Transverse colon (tissue), 4 donors: ENCODE measurements at regions not wholly inside any gene's neighbourhood (a gene's known extent, or its start where the extent isn't known, plus 50 kb on each side); places are given as distances from the start of the nearest gene placed in this dataset.

Experiments
- DNase-seq: peaks from one replicate; pipeline ENCODE4 v3.0.0-alpha.2; 2019
- H3K27ac ChIP-seq, 4 donors: fragments of 200-600 bp; sonication (generic); 2 replicates each; pipeline ENCODE4 v1.5.1; 2016 to 2018; ENCODE audit warnings: inconsistent platforms in 4 of 4
- H3K27me3 ChIP-seq: fragments of 200-600 bp; sonication (generic); 2 replicates; pipeline ENCODE4 v1.5.1; 2017; ENCODE audit warnings: inconsistent platforms
- H3K36me3 ChIP-seq, 4 donors: fragments of 200-600 bp; sonication (generic); 2 replicates each; pipeline ENCODE4 v1.5.1; 2017 to 2019; ENCODE audit warnings: inconsistent platforms in 4 of 4
- H3K4me1 ChIP-seq, 4 donors: fragments of 200-600 bp; sonication (generic); 2 replicates each; pipeline ENCODE4 v1.5.1; 2017 to 2020; ENCODE audit warnings: inconsistent platforms in 4 of 4
- H3K4me3 ChIP-seq, 4 donors: fragments of 200-600 bp; sonication (generic); 1 replicate in 1 of 4; 2 replicates in 3 of 4; pipeline versions ENCODE4 v1.5.1 to v1.6.1; 2017 to 2019; ENCODE audit warnings: inconsistent platforms in 4 of 4
- H3K9me3 ChIP-seq, 2 donors: fragments of 200-600 bp; sonication (generic); 2 replicates each; pipeline ENCODE4 v1.5.1; 2017 to 2019; ENCODE audit warnings: inconsistent platforms in 2 of 2
- EP300 ChIP-seq: sonication (generic); formaldehyde crosslinking; IDR thresholded peaks from one replicate; pipeline ENCODE4 v1.6.1; 2017; ENCODE audit warnings: antibody characterized with exemption, low read depth
- POLR2A ChIP-seq: fragments of 450-650 bp; IDR thresholded peaks from one replicate; pipeline ENCODE4 v1.6.1; 2016; ENCODE audit warnings: antibody characterized with exemption, mild to moderate bottlenecking, moderate library complexity
- POLR2AphosphoS5 ChIP-seq, 3 donors: sonication (generic); formaldehyde crosslinking; IDR thresholded peaks; one replicate each; pipeline ENCODE4 v1.6.1; 2016; ENCODE audit warnings: antibody characterized with exemption in 3 of 3
- WGBS, 2 donors: methylation state at CpG; one replicate each; pipeline ENCODE4 v1.1.5; 2018; ENCODE audit warnings: low coverage in 1 of 2; 5-methylcytosine and 5-hydroxymethylcytosine counted together
- in situ Hi-C, 4 donors: fragments of 200-750 bp; cut with MboI; loops; one replicate each; pipeline versions ENCODE4 v1.15.0 to v1.15.1; 2017; ENCODE audit warnings: low sequenced_read_pairs in 3 of 4, low pct_ligation_motif_present in 1 of 4, low pct_unique_long_range_greater_than_20kb in 1 of 4
- intact Hi-C: fragments of 100-400 bp; cut with DNase I; formaldehyde crosslinking; loops from one replicate; pipeline ENCODE4 v1.15.1; 2023; ENCODE audit warnings: low total_unique reads
- TF ChIP-seq, protein P1 (sequence below), 5 experiments: fragments of 200-600 bp in 3 of 5; fragments of 450-650 bp in 2 of 5; sonication (generic) in 3 of 5; IDR thresholded peaks; 1 replicate in 2 of 5; 2 replicates in 3 of 5; pipeline ENCODE4 v1.5.1; 2016 to 2017; ENCODE audit warnings: antibody characterized with exemption in 5 of 5, inconsistent platforms in 3 of 5, mild to moderate bottlenecking in 2 of 5, moderate library complexity in 1 of 5

DNA sequence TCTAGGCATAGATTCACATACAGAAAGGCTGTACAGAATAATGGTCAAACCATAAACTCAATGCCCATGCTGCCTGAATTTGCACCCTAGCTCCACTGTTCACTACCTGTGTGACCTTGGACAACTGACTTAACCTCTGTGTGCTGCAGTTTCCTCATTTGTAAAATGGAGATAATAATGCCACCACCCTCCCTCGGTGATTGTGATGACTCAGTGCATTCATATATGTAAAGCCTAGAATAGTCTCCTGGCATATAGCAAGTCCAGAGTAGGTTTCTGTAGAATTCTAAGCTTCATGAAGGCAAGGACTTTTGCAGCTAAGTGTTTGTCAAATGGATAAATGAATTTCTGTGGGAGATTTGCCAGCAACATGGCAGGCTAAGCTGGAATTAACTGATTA is 297.8 kb upstream of the NR4A3 start:
- H3K4me3 ChIP-seq, result no peak overlapping the region
- intact Hi-C loops (no loop called here), in situ Hi-C loops (loop anchor here in 1 of 4 donors (25.0 kb wide), 1 partner anchor 112 kb away; no protein-coding TSS in a partner anchor)
- TF ChIP-seq, protein P1, sequence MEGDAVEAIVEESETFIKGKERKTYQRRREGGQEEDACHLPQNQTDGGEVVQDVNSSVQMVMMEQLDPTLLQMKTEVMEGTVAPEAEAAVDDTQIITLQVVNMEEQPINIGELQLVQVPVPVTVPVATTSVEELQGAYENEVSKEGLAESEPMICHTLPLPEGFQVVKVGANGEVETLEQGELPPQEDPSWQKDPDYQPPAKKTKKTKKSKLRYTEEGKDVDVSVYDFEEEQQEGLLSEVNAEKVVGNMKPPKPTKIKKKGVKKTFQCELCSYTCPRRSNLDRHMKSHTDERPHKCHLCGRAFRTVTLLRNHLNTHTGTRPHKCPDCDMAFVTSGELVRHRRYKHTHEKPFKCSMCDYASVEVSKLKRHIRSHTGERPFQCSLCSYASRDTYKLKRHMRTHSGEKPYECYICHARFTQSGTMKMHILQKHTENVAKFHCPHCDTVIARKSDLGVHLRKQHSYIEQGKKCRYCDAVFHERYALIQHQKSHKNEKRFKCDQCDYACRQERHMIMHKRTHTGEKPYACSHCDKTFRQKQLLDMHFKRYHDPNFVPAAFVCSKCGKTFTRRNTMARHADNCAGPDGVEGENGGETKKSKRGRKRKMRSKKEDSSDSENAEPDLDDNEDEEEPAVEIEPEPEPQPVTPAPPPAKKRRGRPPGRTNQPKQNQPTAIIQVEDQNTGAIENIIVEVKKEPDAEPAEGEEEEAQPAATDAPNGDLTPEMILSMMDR (IDR thresholded peaks at IDR 0.05), result no peak
- TF ChIP-seq POLR2AphosphoS5 (IDR thresholded peaks at IDR 0.05), result no peak
- TF ChIP-seq EP300, result no peak
- TF ChIP-seq POLR2A, result no peak
- WGBS, 2 donors, result 79% methylated on average over 1 of the region's 1 CpG; no CpG with 5 or more reads in 1 of the 2 donors
- no peak overlapping the region for H3K27ac ChIP-seq
- no peaks in the 10 kb centered on the region for H3K36me3 ChIP-seq
- H3K27me3 ChIP-seq, result no peaks in the 10 kb centered on the region
- DNase-seq, result no peak
- H3K9me3 ChIP-seq, result no peaks in the 10 kb centered on the region
- H3K4me1 ChIP-seq, result no peaks in the 10 kb centered on the region

DNA sequence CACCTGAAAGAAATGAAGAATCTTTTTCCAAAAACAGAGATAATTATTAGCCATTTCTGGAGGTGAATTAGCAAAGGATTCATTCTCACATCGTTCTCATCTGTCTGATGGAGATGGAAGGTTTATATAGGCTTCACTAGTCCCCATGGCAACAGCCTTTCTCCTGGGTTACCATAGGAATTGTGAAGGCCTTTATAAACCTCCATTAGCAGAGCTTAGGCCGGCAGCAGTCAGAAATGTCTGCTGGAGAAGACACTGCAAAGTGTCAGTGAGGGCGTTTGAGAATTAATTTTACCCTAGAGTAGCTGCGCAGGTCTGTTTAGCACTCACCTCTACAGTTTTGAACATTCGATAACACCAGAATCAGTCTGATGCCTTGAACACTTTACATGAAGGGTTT is 290.4 kb upstream of the NR4A3 start:
- intact Hi-C loops, result no loop called here

DNA sequence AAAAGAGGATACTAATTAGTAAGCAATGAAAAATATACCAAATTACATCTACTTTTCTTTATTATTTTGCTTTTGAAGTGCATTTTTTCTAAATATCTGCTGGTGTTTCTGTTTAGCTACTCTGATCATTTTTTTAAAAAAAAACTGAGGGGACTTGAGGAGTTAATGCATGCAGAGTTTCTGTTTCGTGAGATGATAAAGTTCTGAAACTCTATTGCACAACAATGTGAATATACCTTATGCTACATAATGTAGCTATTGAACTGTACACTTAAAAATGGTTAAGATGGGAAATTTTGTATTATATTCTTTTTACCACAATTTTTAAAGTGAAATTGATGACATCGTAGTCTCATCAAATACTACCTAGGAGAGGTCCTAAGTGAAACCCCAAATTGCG is 288.3 kb upstream of the NR4A3 start:
- 74 to 86% methylated on average over 3 of the region's 3 CpGs for WGBS, 2 donors
- Histone ChIP-seq H3K27me3 (no peaks in the 10 kb centered on the region), H3K9me3 (no peaks in the 10 kb centered on the region), H3K36me3 (no peaks in the 10 kb centered on the region), H3K4me1 (no peaks in the 10 kb centered on the region), H3K27ac (no peak overlapping the region), H3K4me3 (no peak overlapping the region)
- TF ChIP-seq POLR2AphosphoS5 (IDR thresholded peaks at IDR 0.05), result no peak
- TF ChIP-seq EP300, result no peak
- TF ChIP-seq, protein P1 (IDR thresholded peaks at IDR 0.05), result no peak
- no peak for TF ChIP-seq POLR2A
- intact Hi-C loops (no loop called here), in situ Hi-C loops (no loop called here)
- no peak for DNase-seq

More for the DNA sequence above, 290.4 kb upstream of the NR4A3 start:
- DNase-seq, result no peak
- no peaks in the 10 kb centered on the region for H3K36me3 ChIP-seq
- in situ Hi-C loops, result no loop called here
- no peaks in the 10 kb centered on the region for H3K27me3 ChIP-seq
- WGBS, 2 donors, result 73 to 87% methylated on average over 4 to 5 of the region's 5 CpGs
- no peaks in the 10 kb centered on the region for H3K4me1 ChIP-seq
- no peak for TF ChIP-seq POLR2A
- TF ChIP-seq, protein P1 (IDR thresholded peaks at IDR 0.05), result no peak
- no peak for TF ChIP-seq EP300
- no peak for TF ChIP-seq POLR2AphosphoS5 (IDR thresholded peaks at IDR 0.05)
- H3K27ac ChIP-seq, result no peak overlapping the region
- no peak overlapping the region for H3K4me3 ChIP-seq
- no peaks in the 10 kb centered on the region for H3K9me3 ChIP-seq

DNA sequence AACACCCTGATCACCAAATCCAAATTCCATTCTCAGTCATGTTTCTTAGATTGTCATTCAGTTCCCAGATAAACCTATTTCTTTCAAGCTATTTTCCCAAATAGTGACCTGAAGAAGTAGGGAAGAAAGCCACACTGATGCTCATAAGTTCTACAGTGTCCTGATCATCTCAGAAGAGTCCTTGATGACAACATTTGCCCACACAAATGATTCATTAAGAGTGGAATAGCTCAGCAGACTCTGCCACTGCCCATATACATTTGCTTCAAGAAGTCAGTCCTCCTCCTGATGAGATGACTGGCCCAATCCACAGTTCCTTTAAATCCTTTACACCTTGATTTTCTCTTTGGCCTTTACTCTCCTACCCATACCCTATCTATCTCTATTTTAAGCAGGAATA is 283.7 kb upstream of the NR4A3 start:
- no peak for DNase-seq
- Histone ChIP-seq H3K36me3 (no peaks in the 10 kb centered on the region), H3K4me3 (no peak overlapping the region), H3K4me1 (no peaks in the 10 kb centered on the region), H3K9me3 (no peaks in the 10 kb centered on the region), H3K27me3 (no peaks in the 10 kb centered on the region), H3K27ac (no peak overlapping the region)
- in situ Hi-C loops, result no loop called here
- TF ChIP-seq, protein P1 (IDR thresholded peaks at IDR 0.05), result no peak
- no peak for TF ChIP-seq EP300
- TF ChIP-seq POLR2AphosphoS5 (IDR thresholded peaks at IDR 0.05), result no peak
- no peak for TF ChIP-seq POLR2A
- intact Hi-C loops, result no loop called here
